Uterus (tissue), 3 donors: ENCODE measurements at regions not wholly inside any gene's neighbourhood (a gene's known extent, or its start where the extent isn't known, plus 50 kb on each side); places are given as distances from the start of the nearest gene placed in this dataset.
A peak's percentile ranks its signal among the peaks of the same experiment; 100 is the strongest.

Experiments used
- DNase-seq, 2 donors: peaks; one replicate each; pipeline ENCODE4 v3.0.0-alpha.2; 2019 to 2020
- H3K27ac ChIP-seq, 2 donors: fragments of 200-600 bp; sonication (generic); 1 replicate in 1 of 2; 2 replicates in 1 of 2; pipeline ENCODE4 v1.5.1; 2016 to 2018
- H3K27me3 ChIP-seq, 2 donors: fragments of 200-600 bp; sonication (generic); one replicate each; pipeline ENCODE4 v1.5.1; 2018 to 2019; ENCODE audit warnings: control low read depth in 1 of 2
- H3K36me3 ChIP-seq, 2 donors: fragments of 200-600 bp; sonication (generic); one replicate each; pipeline ENCODE4 v1.5.1; 2019; ENCODE audit warnings: control low read depth in 1 of 2
- H3K4me1 ChIP-seq, 2 donors: fragments of 200-600 bp; sonication (generic); one replicate each; pipeline ENCODE4 v1.5.1; 2018 to 2019; ENCODE audit warnings: control low read depth in 1 of 2
- H3K4me3 ChIP-seq, 2 donors: fragments of 200-600 bp; sonication (generic); 1 replicate in 1 of 2; 2 replicates in 1 of 2; pipeline ENCODE4 v1.5.1; 2018 to 2019; ENCODE audit warnings: mild to moderate bottlenecking in 1 of 2
- H3K9me3 ChIP-seq, 2 donors: fragments of 200-600 bp; sonication (generic); one replicate each; pipeline ENCODE4 v1.5.1; 2019; ENCODE audit warnings: control low read depth in 1 of 2
- CTCF ChIP-seq, 4 experiments: fragments of 200-600 bp in 2 of 4; fragments of 450-650 bp in 2 of 4; sonication (generic) in 2 of 4; IDR thresholded peaks; one replicate each; pipeline ENCODE4 v1.5.1; 2016 to 2019; ENCODE audit warnings: antibody characterized with exemption in 4 of 4, mild to moderate bottlenecking in 2 of 4, moderate library complexity in 1 of 4
- POLR2A ChIP-seq, 2 donors: fragments of 450-650 bp; IDR thresholded peaks; one replicate each; pipeline ENCODE4 v1.6.1; 2016; ENCODE audit warnings: antibody characterized with exemption in 2 of 2, mild to moderate bottlenecking in 1 of 2, moderate library complexity in 1 of 2
- intact Hi-C: fragments of 100-400 bp; cut with DNase I; formaldehyde crosslinking; loops from one replicate; pipeline ENCODE4 v1.15.1; 2023; ENCODE audit warnings: low total_unique reads
- donor health status: DM: yes; HTN: yes; CAD: no.

- TF ChIP-seq POLR2A (IDR thresholded peaks at IDR 0.05) (no peak), CTCF (IDR thresholded peaks at IDR 0.05) (no peak)
- Histone ChIP-seq H3K4me3 (no peak overlapping the region), H3K27ac (no peak overlapping the region), H3K36me3 (no peaks in the 10 kb centered on the region), H3K27me3 (no peaks in the 10 kb centered on the region), H3K4me1 (no peaks in the 10 kb centered on the region), H3K9me3 (no peaks in the 10 kb centered on the region)
- DNase-seq = no peak
- intact Hi-C loops = no loop called here
Measured at GRCh38 chr16:79449900-79450299, 150.6 kb downstream of the MAF start.

GRCh38 chr16:79449067-79449769, 151.3 kb downstream of the MAF start:
- H3K4me1 ChIP-seq = no peaks in the 10 kb centered on the region
- TF ChIP-seq POLR2A (IDR thresholded peaks at IDR 0.05) = no peak
- no peak for TF ChIP-seq CTCF (IDR thresholded peaks at IDR 0.05)
- no peaks in the 10 kb centered on the region for H3K27me3 ChIP-seq
- no peak overlapping the region for H3K4me3 ChIP-seq
- no peaks in the 10 kb centered on the region for H3K36me3 ChIP-seq
- intact Hi-C loops = no loop called here
- H3K9me3 ChIP-seq = no peaks in the 10 kb centered on the region
- no peak for DNase-seq
- H3K27ac ChIP-seq = no peak overlapping the region

GRCh38 chr16:79444572-79444971, 156.0 kb downstream of the MAF start:
- Histone ChIP-seq H3K27ac (no peak overlapping the region), H3K36me3 (no peaks in the 10 kb centered on the region), H3K9me3 (no peaks in the 10 kb centered on the region), H3K4me3 (no peak overlapping the region), H3K4me1 (no peaks in the 10 kb centered on the region), H3K27me3 (no peaks in the 10 kb centered on the region)
- TF ChIP-seq POLR2A (IDR thresholded peaks at IDR 0.05) (no peak), CTCF (IDR thresholded peaks at IDR 0.05) (no peak)
- intact Hi-C loops = no loop called here
- no peak for DNase-seq

GRCh38 chr16:79439901-79440300, 160.6 kb downstream of the MAF start:
- Histone ChIP-seq H3K4me3 (no peak overlapping the region), H3K27ac (no peak overlapping the region), H3K4me1 (no peaks in the 10 kb centered on the region), H3K27me3 (no peaks in the 10 kb centered on the region), H3K36me3 (no peaks in the 10 kb centered on the region), H3K9me3 (no peaks in the 10 kb centered on the region)
- intact Hi-C loops = no loop called here
- no peak for TF ChIP-seq POLR2A (IDR thresholded peaks at IDR 0.05)
- TF ChIP-seq CTCF (IDR thresholded peaks at IDR 0.05) = no peak
- DNase-seq = no peak

GRCh38 chr16:79437764-79438751, 162.5 kb downstream of the MAF start:
- H3K36me3 ChIP-seq = no peaks in the 10 kb centered on the region
- intact Hi-C loops = no loop called here
- H3K9me3 ChIP-seq = no peaks in the 10 kb centered on the region
- no peaks in the 10 kb centered on the region for H3K27me3 ChIP-seq
- H3K4me3 ChIP-seq = peak overlapping the region; percentile 1 to 14
- H3K4me1 ChIP-seq = no peaks in the 10 kb centered on the region
- DNase-seq = peak in 1 of 2 donors; percentile 37
- H3K27ac ChIP-seq = peak overlapping the region; percentile 7 to 20
- TF ChIP-seq CTCF (IDR thresholded peaks at IDR 0.05) = no peak
